NCI-H1417 (cell line): ENCODE measurements at regions not wholly inside any gene's neighbourhood (a gene's known extent, or its start where the extent isn't known, plus 50 kb on each side); places are given as distances from the start of the nearest gene placed in this dataset.
A peak's percentile ranks its signal among the peaks of the same experiment; 100 is the strongest.
"Not testable (repeated sequence)": the region's sequence is repeated elsewhere in the genome, so short reads cannot be mapped to it uniquely, and the experiment has no call there.

Experiments
- DNase-seq, 3 experiments: peaks; one replicate each; lab custom pipeline; 2025; lab: John Stamatoyannopoulos, UW

DNA sequence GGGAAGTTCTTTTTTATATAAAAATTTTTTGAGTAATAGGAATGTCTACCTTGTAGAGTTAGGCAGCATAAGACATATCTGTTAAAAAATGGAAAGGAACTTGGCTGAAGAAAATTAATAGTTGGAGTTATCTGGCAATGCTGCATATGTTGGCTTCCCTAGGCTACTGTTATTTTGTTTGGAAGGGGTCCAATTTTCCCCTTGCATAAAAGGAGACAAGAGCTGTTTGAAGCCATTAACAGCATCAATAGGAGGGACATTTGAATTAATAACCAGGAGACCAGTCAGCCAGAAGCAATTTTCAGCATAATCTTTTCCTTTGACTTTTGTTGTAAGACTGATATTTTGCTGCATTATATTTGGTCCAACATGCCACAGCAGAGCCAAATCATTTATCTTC is 80.9 kb upstream of the TAB2 start:
- peak in 2 of 3 experiments; percentile 38 to 94 for DNase-seq

GRCh38 chr6:149237464-149237863 is 80.0 kb upstream of the TAB2 start:
- no peak for DNase-seq

DNA sequence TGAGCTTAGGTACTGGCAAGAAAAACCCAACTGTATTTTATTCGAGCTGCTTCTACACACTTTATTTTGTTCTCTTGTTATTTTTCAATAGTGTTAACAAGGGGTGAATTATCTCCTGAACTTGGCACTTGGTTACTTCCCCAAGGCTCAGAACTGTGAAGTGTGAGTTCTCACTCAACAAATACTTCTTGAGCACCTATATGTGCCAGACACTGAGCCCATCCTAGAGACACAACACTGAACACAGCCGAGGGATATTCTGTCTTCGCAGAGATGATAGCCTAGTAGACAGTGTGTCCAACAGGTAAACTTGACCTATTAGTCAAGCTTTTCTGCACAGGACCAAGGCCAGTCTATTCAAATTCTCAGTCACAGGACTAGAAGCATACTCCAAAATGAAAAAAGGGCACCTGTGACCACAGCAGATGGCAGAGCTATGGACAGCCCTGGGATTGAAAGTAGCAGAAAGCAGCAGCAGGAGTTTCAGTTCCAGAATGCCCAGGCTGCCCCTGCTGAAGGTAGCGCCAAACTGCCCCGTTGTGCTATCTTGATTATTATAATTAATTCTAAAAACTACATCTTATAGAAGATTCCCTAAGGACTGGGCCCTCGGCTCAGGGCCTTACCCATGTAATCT is 77.8 kb upstream of the TAB2 start:
- DNase-seq = no peak

GRCh38 chr6:149242883-149243282 is 74.6 kb upstream of the TAB2 start:
- DNase-seq = no peak

DNA sequence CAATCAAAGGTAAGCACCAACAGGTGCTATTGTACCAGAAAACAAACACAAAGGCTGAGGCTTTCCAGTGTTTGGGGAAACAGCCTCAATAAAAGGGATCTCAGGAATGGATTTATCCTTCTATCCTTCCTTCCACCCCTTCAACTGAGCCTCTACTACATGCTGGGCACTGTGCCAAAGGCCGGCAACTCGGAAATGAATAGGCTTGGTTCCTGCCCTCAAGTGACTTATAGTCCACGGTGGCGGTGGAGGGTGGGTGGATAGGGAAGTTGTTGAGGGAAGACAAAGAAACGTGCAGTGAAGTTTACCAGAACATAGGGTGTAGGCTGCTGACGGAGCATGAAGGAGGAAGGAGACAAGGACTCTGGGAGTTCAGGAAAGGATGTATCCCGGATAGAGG is 73.4 kb upstream of the TAB2 start:
- DNase-seq = no peak

GRCh38 chr6:149246691-149247384 is 70.7 kb upstream of the TAB2 start:
- no peak for DNase-seq

DNA sequence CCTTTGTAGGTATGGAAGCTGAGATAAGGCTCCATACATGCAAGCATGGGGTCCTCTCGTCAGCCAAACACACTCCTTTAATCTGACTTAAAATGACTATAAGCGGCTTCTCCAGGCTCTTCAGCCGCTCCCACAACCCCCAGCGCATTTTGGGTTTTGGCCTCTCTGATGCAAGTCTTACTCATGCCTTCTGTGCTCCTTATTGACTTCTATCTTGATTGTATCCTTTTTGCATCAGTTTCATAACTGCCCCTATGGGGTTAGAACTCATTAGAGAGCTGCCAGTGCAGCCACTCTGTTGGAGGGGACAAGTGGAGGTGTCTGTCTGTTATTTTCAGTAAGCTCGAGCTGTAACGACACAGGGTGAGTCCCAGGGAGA is 70.1 kb upstream of the TAB2 start:
- no peak for DNase-seq

- not testable (repeated sequence) for DNase-seq
Observed at GRCh38 chr6:149248263-149248662, 69.2 kb upstream of the TAB2 start.

DNA sequence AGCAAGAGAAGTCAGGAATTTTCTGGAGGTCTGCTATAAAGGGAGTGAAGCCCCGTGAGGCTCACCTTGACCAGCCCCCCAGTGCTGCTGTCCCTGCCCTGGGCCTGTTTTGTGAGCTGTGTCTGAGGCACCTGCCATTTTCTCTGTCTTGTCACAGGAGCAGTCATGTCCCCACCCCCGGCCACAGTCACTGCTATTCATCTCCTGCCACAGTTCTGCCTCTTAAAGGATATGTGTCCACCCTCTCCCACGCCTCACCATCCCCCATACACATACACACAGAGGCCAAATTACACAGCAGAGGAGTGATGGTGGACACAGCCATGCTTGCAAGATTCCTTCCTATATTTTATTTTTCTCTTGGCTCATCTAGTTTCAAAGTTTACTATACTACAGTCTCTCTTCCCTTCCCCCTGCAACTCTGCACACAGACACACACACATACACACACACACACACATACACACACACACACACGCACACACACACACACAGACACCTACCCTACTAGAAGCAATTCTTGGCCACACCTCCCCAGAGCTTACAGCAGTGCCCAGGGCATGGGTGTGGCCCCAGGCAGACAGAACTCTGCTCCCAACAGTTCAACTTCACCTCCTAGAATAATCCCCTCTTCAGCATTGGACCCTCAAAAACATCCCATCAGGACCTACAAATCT is 68.7 kb upstream of the TAB2 start:
- DNase-seq = peak in 2 of 3 experiments; percentile 19 to 46

GRCh38 chr6:149249370-149250357 is 67.8 kb upstream of the TAB2 start:
- no peak for DNase-seq

GRCh38 chr6:149250951-149251350 is 66.6 kb upstream of the TAB2 start:
- no peak for DNase-seq

DNA sequence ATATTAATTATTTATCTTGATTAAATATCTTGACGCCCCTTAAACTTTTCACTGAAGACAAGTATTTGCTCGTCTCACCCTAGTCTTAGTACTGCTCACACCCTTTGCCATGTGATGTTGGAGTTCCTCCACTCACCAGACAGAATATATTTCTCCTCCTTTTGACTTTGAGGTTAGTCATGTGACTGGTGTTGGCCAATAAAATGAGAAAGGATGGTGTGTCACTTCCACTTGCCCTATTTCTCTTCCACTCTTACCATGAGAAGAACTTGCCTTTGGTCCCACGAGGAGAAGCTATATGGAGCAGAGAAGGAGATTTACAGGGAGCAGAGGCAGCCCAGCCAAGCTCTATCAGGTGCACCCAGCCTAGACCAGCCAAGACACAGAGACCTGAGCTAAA is 64.9 kb upstream of the TAB2 start:
- no peak for DNase-seq

GRCh38 chr6:149254253-149254652 is 63.3 kb upstream of the TAB2 start:
- DNase-seq = no peak

- DNase-seq = no peak
Observed at GRCh38 chr6:149259753-149260152, 57.8 kb upstream of the TAB2 start.

DNA sequence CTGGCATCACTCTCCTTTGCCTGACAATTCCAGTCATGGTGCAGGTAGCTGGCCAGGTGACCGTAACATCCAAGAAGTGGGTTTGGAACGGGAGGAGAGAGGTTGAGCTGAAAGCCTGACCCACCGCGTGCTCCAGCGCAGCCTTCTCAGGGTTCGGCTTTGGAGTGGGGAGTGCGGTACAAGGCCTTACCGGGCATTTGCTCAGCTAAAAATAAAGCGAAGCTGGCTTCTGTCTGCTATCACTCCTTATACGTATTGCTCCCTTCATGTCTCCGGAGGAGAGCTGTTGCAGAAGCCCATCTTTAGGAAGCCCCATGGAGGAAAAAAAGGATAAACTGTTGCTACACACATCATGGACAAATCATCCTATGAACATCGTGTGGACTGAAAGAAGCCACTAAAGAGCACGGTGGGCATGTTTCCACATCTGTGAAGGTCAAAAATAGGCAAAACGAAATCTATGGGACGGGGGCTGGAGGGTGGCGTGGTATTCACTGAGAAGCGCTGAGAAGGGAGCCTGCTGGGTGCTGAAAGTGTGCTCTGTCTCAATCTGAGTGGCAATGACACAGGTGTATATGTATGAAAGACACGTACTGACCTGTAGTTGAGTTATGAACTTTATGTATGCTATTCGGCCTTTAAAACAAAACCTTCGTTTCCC is 57.2 kb upstream of the TAB2 start:
- no peak for DNase-seq

GRCh38 chr6:149261364-149262040 is 56.0 kb upstream of the TAB2 start:
- no peak for DNase-seq

- DNase-seq = no peak
Observed at GRCh38 chr6:149263321-149263720, 54.2 kb upstream of the TAB2 start.

GRCh38 chr6:149264629-149265028 is 52.9 kb upstream of the TAB2 start:
- DNase-seq = peak in 2 of 3 experiments; percentile 43 to 69

DNA sequence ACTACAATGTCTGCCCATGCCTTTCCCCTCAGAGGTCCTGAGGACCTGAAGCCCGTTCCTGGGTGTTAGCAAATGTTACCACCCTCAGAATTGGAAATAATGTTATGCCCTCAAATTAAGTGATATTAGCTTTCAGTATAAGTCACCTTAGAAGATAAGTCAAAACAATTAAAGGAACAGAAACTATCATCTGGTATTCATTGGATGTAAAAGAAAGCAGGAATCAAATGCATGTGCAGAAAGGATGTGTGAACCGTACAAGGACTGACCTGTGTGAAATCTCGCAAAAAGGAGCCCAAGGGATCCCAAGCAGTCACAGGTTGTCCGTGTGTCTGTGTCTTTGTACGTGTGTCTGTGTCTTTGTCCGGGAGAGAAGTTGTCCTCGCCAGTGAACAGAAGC is 51.6 kb upstream of the TAB2 start:
- DNase-seq = no peak

GRCh38 chr6:149266659-149267058 is 50.9 kb upstream of the TAB2 start:
- DNase-seq = no peak

- no peak for DNase-seq
Observed at GRCh38 chr6:149267072-149267471, 50.4 kb upstream of the TAB2 start.
